ENCODE measurements at regions not wholly inside any gene's neighbourhood (a gene's known extent, or its start where the extent isn't known, plus 50 kb on each side); places are given as distances from the start of the nearest gene placed in this dataset.
"Not testable (repeated sequence)": the region's sequence is repeated elsewhere in the genome, so short reads cannot be mapped to it uniquely, and the experiment has no call there.

- no peaks in the 10 kb centered on the region for H3K4me1 ChIP-seq (ENCODE audit: insufficient read depth, low read length)
- no peak overlapping the region for H3K4me3 ChIP-seq (ENCODE audit: low read length)
- H3K9ac ChIP-seq (ENCODE audit: low read depth, low read length), result no peak overlapping the region
- no peaks in the 10 kb centered on the region for H3K9me3 ChIP-seq (ENCODE audit: insufficient read depth, low read depth, low read length)
- H3K27ac ChIP-seq (ENCODE audit: low read length), result no peak overlapping the region
- no peaks in the 10 kb centered on the region for H3K27me3 ChIP-seq (ENCODE audit: insufficient read depth, low read length)
- no peaks in the 10 kb centered on the region for H3K36me3 ChIP-seq (ENCODE audit: insufficient read depth, low read depth, low read length)
These were observed 1842.9 kb upstream of the C9orf72 start for GRCh38 chr9:29416204-29416603.

GRCh38 chr9:29422438-29422837 lies 1849.2 kb upstream of the C9orf72 start:
- no peaks in the 10 kb centered on the region for H3K27me3 ChIP-seq (ENCODE audit: insufficient read depth, low read length)
- H3K9me3 ChIP-seq (ENCODE audit: insufficient read depth, low read depth, low read length), result no peaks in the 10 kb centered on the region
- H3K9ac ChIP-seq (ENCODE audit: low read depth, low read length), result no peak overlapping the region
- no peak overlapping the region for H3K4me3 ChIP-seq (ENCODE audit: low read length)
- H3K36me3 ChIP-seq (ENCODE audit: insufficient read depth, low read depth, low read length), result no peaks in the 10 kb centered on the region
- H3K27ac ChIP-seq (ENCODE audit: low read length), result no peak overlapping the region
- H3K4me1 ChIP-seq (ENCODE audit: insufficient read depth, low read length), result no peaks in the 10 kb centered on the region

GRCh38 chr9:29432191-29432590 lies 1858.9 kb upstream of the C9orf72 start:
- Histone ChIP-seq H3K9ac (ENCODE audit: low read depth, low read length) (no peak overlapping the region), H3K4me1 (ENCODE audit: insufficient read depth, low read length) (no peaks in the 10 kb centered on the region), H3K9me3 (ENCODE audit: insufficient read depth, low read depth, low read length) (no peaks in the 10 kb centered on the region), H3K27me3 (ENCODE audit: insufficient read depth, low read length) (no peaks in the 10 kb centered on the region), H3K27ac (ENCODE audit: low read length) (no peak overlapping the region), H3K4me3 (ENCODE audit: low read length) (no peak overlapping the region), H3K36me3 (ENCODE audit: insufficient read depth, low read depth, low read length) (no peaks in the 10 kb centered on the region)

GRCh38 chr9:29432656-29433055 lies 1859.4 kb upstream of the C9orf72 start:
- H3K9me3 ChIP-seq (ENCODE audit: insufficient read depth, low read depth, low read length); H3K36me3 ChIP-seq (ENCODE audit: insufficient read depth, low read depth, low read length); H3K9ac ChIP-seq (ENCODE audit: low read depth, low read length); H3K27me3 ChIP-seq (ENCODE audit: insufficient read depth, low read length); H3K4me1 ChIP-seq (ENCODE audit: insufficient read depth, low read length); H3K27ac ChIP-seq (ENCODE audit: low read length); H3K4me3 ChIP-seq (ENCODE audit: low read length): not testable (repeated sequence)

GRCh38 chr9:29435368-29435767 lies 1862.1 kb upstream of the C9orf72 start:
- Histone ChIP-seq H3K36me3 (ENCODE audit: insufficient read depth, low read depth, low read length) (no peaks in the 10 kb centered on the region), H3K9me3 (ENCODE audit: insufficient read depth, low read depth, low read length) (no peaks in the 10 kb centered on the region)

GRCh38 chr9:29437526-29437925 lies 1864.2 kb upstream of the C9orf72 start:
- no peak overlapping the region for H3K9ac ChIP-seq (ENCODE audit: low read depth, low read length)
- no peaks in the 10 kb centered on the region for H3K36me3 ChIP-seq (ENCODE audit: insufficient read depth, low read depth, low read length)
- H3K27me3 ChIP-seq (ENCODE audit: insufficient read depth, low read length), result no peaks in the 10 kb centered on the region
- H3K27ac ChIP-seq (ENCODE audit: low read length), result no peak overlapping the region
- H3K4me1 ChIP-seq (ENCODE audit: insufficient read depth, low read length), result no peaks in the 10 kb centered on the region
- no peaks in the 10 kb centered on the region for H3K9me3 ChIP-seq (ENCODE audit: insufficient read depth, low read depth, low read length)
- no peak overlapping the region for H3K4me3 ChIP-seq (ENCODE audit: low read length)

More at GRCh38 chr9:29435368-29435767, 1862.1 kb upstream of the C9orf72 start:
- Histone ChIP-seq H3K4me3 (ENCODE audit: low read length) (no peak overlapping the region), H3K27ac (ENCODE audit: low read length) (no peak overlapping the region), H3K27me3 (ENCODE audit: insufficient read depth, low read length) (no peaks in the 10 kb centered on the region), H3K4me1 (ENCODE audit: insufficient read depth, low read length) (no peaks in the 10 kb centered on the region), H3K9ac (ENCODE audit: low read depth, low read length) (no peak overlapping the region)

- H3K9me3 ChIP-seq (ENCODE audit: insufficient read depth, low read depth, low read length), result no peaks in the 10 kb centered on the region
- H3K9ac ChIP-seq (ENCODE audit: low read depth, low read length), result no peak overlapping the region
- H3K4me3 ChIP-seq (ENCODE audit: low read length), result no peak overlapping the region
- H3K27ac ChIP-seq (ENCODE audit: low read length), result no peak overlapping the region
- H3K36me3 ChIP-seq (ENCODE audit: insufficient read depth, low read depth, low read length), result no peaks in the 10 kb centered on the region
- no peaks in the 10 kb centered on the region for H3K4me1 ChIP-seq (ENCODE audit: insufficient read depth, low read length)
- H3K27me3 ChIP-seq (ENCODE audit: insufficient read depth, low read length), result no peaks in the 10 kb centered on the region
These were observed 1866.7 kb upstream of the C9orf72 start for GRCh38 chr9:29439961-29440360.

GRCh38 chr9:29440449-29440848 lies 1867.2 kb upstream of the C9orf72 start:
- H3K4me3 ChIP-seq (ENCODE audit: low read length), result no peak overlapping the region
- H3K36me3 ChIP-seq (ENCODE audit: insufficient read depth, low read depth, low read length), result no peaks in the 10 kb centered on the region
- H3K27me3 ChIP-seq (ENCODE audit: insufficient read depth, low read length), result no peaks in the 10 kb centered on the region
- no peaks in the 10 kb centered on the region for H3K9me3 ChIP-seq (ENCODE audit: insufficient read depth, low read depth, low read length)
- no peak overlapping the region for H3K27ac ChIP-seq (ENCODE audit: low read length)
- H3K4me1 ChIP-seq (ENCODE audit: insufficient read depth, low read length), result no peaks in the 10 kb centered on the region
- no peak overlapping the region for H3K9ac ChIP-seq (ENCODE audit: low read depth, low read length)

- Histone ChIP-seq H3K4me1 (ENCODE audit: insufficient read depth, low read length) (no peaks in the 10 kb centered on the region), H3K4me3 (ENCODE audit: low read length) (no peak overlapping the region), H3K9me3 (ENCODE audit: insufficient read depth, low read depth, low read length) (no peaks in the 10 kb centered on the region), H3K27me3 (ENCODE audit: insufficient read depth, low read length) (no peaks in the 10 kb centered on the region), H3K9ac (ENCODE audit: low read depth, low read length) (no peak overlapping the region), H3K27ac (ENCODE audit: low read length) (no peak overlapping the region), H3K36me3 (ENCODE audit: insufficient read depth, low read depth, low read length) (no peaks in the 10 kb centered on the region)
These were observed 1872.5 kb upstream of the C9orf72 start for GRCh38 chr9:29445751-29446150.

- no peaks in the 10 kb centered on the region for H3K27me3 ChIP-seq (ENCODE audit: insufficient read depth, low read length)
- H3K4me1 ChIP-seq (ENCODE audit: insufficient read depth, low read length), result no peaks in the 10 kb centered on the region
- no peak overlapping the region; the same call in 1 of the 2 replicates for H3K4me3 ChIP-seq (ENCODE audit: low read length)
- no peak overlapping the region for H3K27ac ChIP-seq (ENCODE audit: low read length)
- no peak overlapping the region for H3K9ac ChIP-seq (ENCODE audit: low read depth, low read length)
- no peaks in the 10 kb centered on the region for H3K9me3 ChIP-seq (ENCODE audit: insufficient read depth, low read depth, low read length)
- H3K36me3 ChIP-seq (ENCODE audit: insufficient read depth, low read depth, low read length), result no peaks in the 10 kb centered on the region
These were observed 1876.0 kb upstream of the C9orf72 start for GRCh38 chr9:29449306-29449705.

- H3K4me1 ChIP-seq (ENCODE audit: insufficient read depth, low read length); H3K9me3 ChIP-seq (ENCODE audit: insufficient read depth, low read depth, low read length); H3K27me3 ChIP-seq (ENCODE audit: insufficient read depth, low read length); H3K36me3 ChIP-seq (ENCODE audit: insufficient read depth, low read depth, low read length); H3K27ac ChIP-seq (ENCODE audit: low read length): not testable (repeated sequence)
- peak overlapping the region; percentile 37; the same call in 1 of the 2 replicates for H3K9ac ChIP-seq (ENCODE audit: low read depth, low read length)
- H3K4me3 ChIP-seq (ENCODE audit: low read length), result peak overlapping the region; percentile 59
These were observed 1877.1 kb upstream of the C9orf72 start for GRCh38 chr9:29450343-29450875.

- Histone ChIP-seq H3K4me3 (ENCODE audit: low read length) (no peak overlapping the region), H3K27ac (ENCODE audit: low read length) (no peak overlapping the region), H3K36me3 (ENCODE audit: insufficient read depth, low read depth, low read length) (no peaks in the 10 kb centered on the region), H3K4me1 (ENCODE audit: insufficient read depth, low read length) (no peaks in the 10 kb centered on the region), H3K9me3 (ENCODE audit: insufficient read depth, low read depth, low read length) (peaks cover 4% of the 10 kb centered on the region), H3K9ac (ENCODE audit: low read depth, low read length) (no peak overlapping the region), H3K27me3 (ENCODE audit: insufficient read depth, low read length) (no peaks in the 10 kb centered on the region)
These were observed 1883.7 kb upstream of the C9orf72 start for GRCh38 chr9:29456940-29457339.

All from iPS-20b (cell line).